ENCODE measurements at regions not wholly inside any gene's neighbourhood (a gene's known extent, or its start where the extent isn't known, plus 50 kb on each side); places are given as distances from the start of the nearest gene placed in this dataset.

DNA sequence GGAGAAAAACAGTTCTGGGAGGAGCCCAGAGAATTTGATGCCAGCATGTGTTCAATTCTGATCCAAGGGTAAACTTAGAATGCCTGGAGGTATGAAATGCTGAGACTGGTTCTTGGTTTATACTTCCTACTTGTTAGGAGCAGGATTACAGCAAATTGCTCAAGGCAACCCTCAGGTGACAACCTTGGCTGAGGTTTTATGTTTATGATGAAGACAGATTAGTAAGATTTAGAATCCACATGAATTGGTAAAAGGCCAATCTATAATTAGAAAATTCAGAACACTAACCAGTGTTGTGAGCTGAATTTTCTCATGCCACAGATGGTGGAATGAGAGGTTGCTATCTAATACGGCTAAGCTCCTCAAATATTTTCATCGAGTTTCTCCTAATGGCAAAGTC lies 235.3 kb upstream of the NRIP1 start:
- TF ChIP-seq ESRRG (CRISPR knock-in tag; IDR thresholded peaks at IDR 0.05): no peak
- no peak for TF ChIP-seq ISL1 (CRISPR knock-in tag; IDR thresholded peaks at IDR 0.05)
- no peak for TF ChIP-seq BACH2 (CRISPR knock-in tag; IDR thresholded peaks at IDR 0.05; ENCODE audit: borderline replicate concordance)
- TF ChIP-seq, protein P1, sequence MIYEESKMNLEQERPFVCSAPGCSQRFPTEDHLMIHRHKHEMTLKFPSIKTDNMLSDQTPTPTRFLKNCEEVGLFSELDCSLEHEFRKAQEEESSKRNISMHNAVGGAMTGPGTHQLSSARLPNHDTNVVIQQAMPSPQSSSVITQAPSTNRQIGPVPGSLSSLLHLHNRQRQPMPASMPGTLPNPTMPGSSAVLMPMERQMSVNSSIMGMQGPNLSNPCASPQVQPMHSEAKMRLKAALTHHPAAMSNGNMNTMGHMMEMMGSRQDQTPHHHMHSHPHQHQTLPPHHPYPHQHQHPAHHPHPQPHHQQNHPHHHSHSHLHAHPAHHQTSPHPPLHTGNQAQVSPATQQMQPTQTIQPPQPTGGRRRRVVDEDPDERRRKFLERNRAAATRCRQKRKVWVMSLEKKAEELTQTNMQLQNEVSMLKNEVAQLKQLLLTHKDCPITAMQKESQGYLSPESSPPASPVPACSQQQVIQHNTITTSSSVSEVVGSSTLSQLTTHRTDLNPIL (CRISPR knock-in tag; IDR thresholded peaks at IDR 0.05; ENCODE audit: low read depth): no peak
- TF ChIP-seq, protein P2, sequence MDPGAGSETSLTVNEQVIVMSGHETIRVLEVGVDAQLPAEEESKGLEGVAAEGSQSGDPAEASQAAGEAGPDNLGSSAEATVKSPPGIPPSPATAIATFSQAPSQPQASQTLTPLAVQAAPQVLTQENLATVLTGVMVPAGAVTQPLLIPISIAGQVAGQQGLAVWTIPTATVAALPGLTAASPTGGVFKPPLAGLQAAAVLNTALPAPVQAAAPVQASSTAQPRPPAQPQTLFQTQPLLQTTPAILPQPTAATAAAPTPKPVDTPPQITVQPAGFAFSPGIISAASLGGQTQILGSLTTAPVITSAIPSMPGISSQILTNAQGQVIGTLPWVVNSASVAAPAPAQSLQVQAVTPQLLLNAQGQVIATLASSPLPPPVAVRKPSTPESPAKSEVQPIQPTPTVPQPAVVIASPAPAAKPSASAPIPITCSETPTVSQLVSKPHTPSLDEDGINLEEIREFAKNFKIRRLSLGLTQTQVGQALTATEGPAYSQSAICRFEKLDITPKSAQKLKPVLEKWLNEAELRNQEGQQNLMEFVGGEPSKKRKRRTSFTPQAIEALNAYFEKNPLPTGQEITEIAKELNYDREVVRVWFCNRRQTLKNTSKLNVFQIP (CRISPR knock-in tag; IDR thresholded peaks at IDR 0.05; ENCODE audit: borderline replicate concordance, low read depth): no peak
- TF ChIP-seq ZNF565 (CRISPR knock-in tag; conservative IDR thresholded peaks at IDR 0.05; ENCODE audit: low read depth): no peak
- TF ChIP-seq ZNF8 (CRISPR knock-in tag; IDR thresholded peaks at IDR 0.05): no peak
- no peak for TF ChIP-seq TOX (CRISPR knock-in tag; IDR thresholded peaks at IDR 0.05; ENCODE audit: borderline replicate concordance)
- TF ChIP-seq TCF4 (CRISPR knock-in tag; IDR thresholded peaks at IDR 0.05; ENCODE audit: borderline replicate concordance): no peak
- no peak for TF ChIP-seq ARNTL (CRISPR knock-in tag; IDR thresholded peaks at IDR 0.05; ENCODE audit: borderline replicate concordance, low read depth)

Measured in SK-N-SH treated with all-trans-retinoic acid at 6 μM for 48 hours (cell line).